Fibroblast of upper back skin (primary cell): ENCODE measurements at regions not wholly inside any gene's neighbourhood (a gene's known extent, or its start where the extent isn't known, plus 50 kb on each side); places are given as distances from the start of the nearest gene placed in this dataset.
"Not testable (repeated sequence)": the region's sequence is repeated elsewhere in the genome, so short reads cannot be mapped to it uniquely, and the experiment has no call there.

Source experiments
- DNase-seq: peaks from one replicate; pipeline ENCODE4 v3.0.0-alpha.2; 2013

DNA sequence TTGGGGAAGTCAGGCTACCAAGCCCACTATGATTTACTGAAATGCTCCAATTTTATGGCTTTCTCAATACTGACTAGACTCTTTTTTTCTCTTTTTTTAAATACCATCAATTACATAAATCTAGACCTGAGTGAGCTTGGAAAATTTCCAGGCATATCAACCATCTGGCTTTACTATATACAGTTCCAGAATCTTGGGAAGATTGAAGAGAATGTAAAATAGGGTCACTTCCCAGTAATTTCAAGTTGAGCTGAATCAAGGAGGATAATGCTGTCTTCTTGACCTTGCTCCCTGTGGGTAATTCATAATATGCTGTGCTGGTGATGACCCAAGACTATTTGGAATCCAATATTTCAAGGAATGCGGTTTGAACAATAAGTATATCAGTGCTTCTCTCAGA lies 108.1 kb downstream of the MAP3K21 start:
- peak; percentile 20 for DNase-seq

DNA sequence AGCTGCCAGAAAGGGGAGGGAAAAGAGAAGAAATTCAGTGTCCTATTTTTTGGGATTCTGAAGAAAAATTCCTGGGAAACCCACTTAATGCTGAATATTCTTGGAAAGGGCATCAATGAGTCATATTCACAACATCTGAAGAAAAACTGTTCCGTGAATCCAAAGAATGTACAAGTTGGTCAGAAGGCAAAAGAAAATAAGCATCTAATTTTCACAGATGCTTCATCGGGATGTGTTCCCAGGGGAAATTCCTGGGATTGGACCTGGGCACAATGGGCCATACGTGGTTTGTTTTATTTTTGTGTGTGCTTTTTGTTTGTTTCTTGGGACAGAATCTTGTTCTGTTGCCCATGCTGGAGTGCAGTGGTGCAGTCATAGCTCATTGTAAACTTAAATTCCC lies 112.2 kb downstream of the MAP3K21 start:
- DNase-seq, result peak; percentile 27

DNA sequence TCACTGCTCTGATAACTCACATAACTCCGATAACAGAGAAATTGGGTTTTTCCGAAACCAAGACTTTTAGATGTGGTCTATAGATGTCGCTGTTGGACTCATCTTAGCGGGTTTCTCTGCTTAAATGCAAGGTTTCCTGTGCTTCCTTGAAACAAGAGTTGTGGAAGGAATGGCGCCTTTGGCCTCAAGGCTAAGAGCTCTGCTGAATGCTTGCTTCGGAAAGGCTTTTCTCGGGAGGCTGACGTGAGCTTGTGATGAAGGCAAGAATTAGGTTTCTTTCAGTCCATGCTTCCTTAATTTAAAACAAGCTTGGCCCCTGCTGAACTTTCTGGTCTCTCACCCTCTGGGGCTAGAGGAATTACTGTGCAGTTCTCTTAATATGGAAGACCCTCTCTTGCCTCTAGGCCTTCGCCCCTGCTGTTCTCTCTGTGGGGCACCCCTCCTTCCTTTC lies 113.5 kb downstream of the MAP3K21 start:
- peak; percentile 65 for DNase-seq

DNA sequence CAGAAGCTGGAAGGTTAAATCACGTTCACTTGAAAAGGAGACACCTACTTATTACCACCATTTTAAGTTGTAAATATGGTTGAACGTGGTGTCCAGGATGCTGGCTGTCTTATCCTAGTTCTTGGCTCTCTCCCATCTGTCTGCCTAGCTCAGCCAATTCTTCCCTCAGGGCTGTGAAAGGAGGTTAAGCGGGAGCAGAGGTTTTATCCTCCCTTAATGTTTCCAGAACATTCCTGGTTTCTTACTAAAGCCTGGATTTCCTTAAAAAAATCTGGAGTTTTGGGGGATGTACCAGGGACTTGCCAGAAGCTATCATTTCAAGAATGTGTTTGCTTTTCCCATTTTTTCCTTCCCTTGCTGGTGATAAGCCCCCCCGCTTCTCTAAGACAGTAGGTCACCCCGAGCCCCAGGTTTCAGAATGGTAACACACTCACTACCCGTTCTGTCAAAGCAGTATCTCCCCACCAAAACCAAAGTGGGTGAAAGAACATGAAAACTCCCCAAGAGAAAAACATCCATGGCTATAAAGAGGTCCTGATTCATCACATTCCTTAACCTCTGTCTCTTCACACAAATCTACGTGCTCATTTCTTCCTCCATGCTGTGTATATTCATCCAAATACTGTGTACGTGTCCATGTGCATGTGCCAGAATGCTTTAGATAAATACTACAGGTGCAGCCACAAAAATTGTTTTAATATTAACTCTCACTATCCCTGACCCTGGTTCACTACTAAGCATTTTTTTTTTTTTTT lies 114.7 kb downstream of the MAP3K21 start:
- peak; percentile 47 for DNase-seq

DNA sequence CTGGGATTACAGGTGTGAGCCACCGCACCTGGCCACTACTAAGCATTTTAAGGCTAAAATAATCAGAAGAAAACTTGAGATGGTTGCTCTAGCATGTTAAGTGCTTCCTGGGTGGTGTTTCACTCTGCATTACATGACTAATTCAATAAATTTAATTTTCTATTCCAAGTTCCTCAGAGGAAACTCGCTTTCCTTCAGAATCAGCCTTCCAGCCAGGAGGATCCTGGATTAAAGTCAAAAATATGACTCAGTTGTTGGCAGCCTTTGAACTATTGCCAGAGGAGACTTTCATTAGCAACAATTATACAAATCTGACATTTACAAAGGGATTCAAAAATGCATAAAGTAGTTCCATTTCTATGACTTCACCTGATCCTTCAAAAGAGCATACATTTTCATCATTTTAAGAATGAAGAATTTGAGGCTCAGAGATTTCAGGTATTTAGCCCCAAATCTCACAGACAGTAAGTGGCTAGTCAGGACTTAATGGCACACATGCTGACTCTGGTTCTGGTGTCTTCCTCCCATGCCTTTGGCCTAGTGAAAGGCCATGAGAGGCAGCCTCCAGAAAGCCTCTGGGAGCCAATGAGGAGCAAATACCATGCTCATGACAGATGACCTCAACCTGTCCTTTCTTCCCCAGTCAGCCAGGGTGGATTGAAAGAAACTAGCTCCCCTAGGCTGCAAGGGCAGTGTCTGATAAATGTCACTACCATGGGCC lies 115.7 kb downstream of the MAP3K21 start:
- peak; percentile 27 for DNase-seq

DNA sequence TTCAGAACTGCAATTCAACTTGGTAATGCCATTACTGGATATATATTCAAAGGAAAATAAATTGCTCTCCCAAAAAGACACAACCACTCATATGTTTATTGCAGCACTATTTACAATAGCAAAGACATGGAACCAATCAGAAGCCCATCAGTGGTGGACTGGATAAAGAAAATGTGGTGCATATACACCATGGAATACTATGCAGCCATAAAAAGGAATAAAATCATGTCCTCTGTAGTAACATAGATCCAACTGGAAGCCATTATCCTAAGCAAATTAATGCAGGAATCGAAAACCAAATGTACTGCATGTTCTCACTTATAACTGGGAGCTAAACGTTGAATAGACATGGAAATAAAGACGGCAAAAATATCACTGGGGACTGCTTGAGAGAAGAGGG lies 117.0 kb downstream of the MAP3K21 start:
- no peak for DNase-seq

DNA sequence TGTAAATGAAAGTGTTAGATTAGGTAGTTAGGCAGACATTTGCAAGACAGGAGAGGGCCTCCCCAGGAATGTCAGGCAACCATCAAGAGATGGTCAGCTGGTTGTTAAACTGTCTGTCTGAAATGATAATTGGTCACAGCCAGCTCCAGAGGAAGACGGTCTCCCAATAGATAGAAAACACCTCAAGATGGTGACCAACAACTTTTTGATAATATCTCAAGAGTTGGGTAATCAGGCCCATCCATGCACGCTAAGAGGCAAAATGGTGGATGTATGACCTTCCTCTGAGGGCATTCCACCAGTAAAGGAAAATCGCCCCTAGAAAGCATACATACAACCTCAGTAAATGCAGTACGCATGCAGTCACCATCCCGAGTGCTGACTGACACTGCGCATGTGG lies 118.2 kb downstream of the MAP3K21 start:
- DNase-seq, result no peak

DNA sequence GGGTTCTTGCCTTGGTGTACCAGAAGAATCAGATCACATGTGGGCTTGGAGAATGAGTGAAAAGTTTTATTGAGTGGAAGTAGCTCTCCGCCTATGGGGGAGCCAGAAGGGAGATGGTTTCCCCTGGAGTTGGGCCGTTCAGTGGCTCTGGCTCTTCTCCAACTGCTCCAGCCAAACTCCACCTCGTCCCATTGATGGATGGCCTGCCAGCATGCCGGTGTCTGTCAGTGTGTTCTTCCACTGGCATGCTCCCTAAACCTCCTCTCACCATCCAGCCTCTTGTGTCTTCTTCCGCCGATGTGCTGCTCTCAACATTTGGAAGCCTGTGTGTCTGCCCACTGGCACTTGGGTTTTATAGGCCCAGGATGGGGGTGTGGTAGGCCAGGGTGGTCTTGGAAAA lies 119.4 kb downstream of the MAP3K21 start:
- DNase-seq, result no peak

DNA sequence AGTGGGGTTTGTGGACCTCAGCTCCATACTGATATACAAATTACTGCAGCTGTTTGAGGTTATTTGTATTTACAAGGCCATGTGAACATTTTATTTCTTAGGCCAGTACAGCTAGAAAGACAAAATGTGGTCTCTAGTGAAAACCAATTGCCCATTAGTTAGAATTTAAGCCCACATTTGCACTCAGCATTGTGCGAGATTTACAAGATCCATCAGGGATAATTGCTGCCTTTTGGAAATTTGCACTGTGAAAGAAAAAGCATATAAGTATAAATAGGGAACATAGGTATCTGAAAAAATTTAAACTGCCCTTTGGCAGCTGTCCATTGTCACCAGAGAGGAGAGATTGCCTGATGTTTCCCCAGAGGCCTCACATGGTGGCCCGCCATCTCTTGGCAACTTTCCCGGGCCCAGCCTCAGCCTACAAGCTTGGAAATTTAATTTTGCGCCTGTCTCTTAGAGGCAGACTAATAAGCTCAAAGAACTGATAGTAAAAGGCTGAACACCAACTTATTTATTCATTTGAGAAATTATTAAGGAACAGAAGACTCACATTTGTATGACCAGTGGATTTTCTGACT lies 120.7 kb downstream of the MAP3K21 start:
- DNase-seq, result no peak

DNA sequence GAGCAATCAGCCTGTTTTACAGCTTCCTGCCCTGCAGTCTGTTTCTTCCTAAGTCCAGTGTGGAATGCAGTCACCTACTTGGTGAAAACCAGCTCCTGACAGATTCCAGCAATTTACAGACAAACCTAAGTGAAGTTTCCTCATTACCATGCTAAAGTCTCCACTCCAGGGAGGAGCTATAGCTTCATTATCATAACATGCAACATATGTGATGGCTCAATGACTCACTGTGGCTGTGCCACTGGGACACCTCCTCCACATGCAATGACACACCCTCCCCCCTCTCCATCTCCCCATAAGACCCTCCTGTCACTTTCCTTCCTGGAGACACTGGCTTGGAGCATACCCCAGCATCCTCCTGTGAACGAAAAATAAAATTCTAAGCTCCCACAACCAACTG lies 125.2 kb downstream of the MAP3K21 start:
- DNase-seq, result no peak

DNA sequence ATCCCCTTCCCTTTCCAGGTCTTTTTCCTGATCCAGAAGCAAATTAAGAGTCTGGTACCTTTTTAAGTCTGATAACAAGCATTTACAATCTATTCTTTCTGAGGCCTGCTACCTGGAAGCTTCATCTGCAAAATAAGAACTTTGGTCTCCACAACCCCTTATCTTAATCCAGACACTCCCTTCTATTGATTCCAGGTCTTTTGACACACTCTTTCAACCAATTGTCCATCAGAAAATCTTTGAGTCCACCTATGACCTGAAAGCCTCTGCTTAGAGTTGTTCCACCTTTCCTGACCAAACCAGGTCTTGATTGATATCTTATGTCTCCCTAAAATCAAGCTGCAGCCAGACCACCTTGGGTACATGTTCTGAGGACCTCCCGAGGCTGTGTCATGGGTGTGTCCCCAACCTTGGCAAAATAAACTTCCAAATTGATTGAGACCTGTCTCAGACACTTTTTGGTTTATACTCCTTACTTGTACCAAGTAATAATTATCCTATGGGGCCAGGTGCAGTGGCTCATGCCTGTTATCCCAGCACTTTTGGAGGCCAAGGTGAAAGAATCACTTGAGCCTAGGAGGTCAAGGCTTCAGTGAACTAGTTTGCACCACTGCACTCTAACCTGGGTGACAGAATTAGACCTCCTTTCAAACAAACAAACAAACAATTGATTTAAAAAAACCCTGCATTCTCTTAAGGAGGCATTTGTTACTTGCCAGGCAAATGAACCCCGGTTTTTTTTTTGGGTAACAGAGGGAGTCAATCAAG lies 126.1 kb downstream of the MAP3K21 start:
- DNase-seq, result no peak

DNA sequence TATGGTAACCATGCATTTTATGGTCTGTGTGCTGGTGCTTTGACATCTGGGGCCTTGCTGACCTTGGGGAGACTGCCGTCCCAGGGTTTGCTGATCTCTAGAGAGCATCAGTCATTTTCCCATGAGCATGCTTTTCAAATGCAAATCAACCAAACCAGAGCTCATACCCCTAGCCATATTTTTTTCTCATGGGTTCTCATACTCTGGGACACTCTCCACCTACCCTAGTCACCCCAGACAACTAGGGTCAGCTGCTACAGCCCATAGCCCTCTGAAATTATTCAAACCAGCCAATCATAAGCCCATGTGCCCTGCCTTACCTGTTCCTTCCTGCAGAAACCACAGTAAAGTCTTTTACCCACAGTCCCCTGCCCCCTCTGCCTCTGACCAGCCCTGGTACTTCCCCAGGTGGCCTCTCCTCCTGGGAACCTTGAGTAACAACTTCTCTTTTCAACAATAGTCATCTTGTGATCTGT lies 132.0 kb downstream of the MAP3K21 start:
- DNase-seq, result no peak

DNA sequence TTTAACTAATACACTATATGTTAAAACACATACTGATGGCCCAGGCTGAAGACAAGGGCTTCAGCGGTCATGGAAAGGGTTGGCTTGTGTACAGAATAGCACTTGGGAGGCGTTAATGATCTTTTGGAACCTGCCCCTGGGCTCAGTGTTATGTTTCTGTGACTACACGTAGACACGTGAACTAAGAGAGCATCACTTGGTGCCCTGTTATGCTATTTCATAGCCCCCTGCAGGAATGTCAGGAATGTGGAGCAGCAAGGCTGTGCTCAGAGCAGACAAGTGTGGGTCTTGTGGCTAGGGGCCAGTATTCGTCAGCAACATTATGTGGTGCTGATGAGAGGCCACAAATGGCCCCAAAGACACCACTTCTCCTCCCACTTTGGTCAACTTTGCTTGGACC lies 132.4 kb downstream of the MAP3K21 start:
- no peak for DNase-seq

DNA sequence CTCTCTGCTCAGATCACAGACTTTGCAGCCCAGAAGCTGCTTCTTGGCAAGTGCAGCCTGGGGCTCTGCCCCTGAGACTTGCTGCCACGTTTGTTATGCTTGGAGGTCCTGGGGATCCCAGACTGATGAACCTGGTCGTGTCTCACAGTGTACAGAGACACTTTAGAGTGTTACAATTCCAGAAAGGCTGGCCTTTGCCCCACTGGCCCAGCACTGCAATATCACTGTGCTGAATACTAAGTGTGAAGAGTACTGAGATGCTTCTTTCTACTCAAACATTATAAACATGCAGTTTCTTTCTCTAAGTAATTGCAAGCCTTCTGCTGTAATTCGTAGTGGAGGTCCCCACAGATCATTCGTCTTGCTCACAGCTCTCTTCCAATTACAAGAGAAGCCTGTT lies 133.2 kb downstream of the MAP3K21 start:
- DNase-seq, result no peak

DNA sequence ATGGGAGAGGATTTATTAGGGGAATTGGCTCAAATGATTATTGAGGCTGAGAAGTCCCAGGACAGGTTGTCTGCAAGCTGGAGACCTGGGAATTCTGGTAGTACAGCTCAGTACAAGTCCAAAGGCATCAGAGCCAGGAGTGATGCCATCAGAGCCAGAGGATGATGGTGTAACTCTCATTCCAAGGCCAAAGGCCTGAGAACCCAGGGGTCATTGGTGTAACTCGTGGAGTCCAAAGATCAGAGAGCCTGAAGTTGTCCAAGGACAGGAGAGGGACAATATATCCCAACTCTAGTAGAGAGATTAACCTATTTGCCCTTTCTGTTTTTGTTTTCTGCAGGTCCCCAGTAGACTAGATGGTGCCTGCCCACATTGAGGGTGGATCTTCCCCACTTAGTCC lies 134.3 kb downstream of the MAP3K21 start:
- DNase-seq, result no peak

DNA sequence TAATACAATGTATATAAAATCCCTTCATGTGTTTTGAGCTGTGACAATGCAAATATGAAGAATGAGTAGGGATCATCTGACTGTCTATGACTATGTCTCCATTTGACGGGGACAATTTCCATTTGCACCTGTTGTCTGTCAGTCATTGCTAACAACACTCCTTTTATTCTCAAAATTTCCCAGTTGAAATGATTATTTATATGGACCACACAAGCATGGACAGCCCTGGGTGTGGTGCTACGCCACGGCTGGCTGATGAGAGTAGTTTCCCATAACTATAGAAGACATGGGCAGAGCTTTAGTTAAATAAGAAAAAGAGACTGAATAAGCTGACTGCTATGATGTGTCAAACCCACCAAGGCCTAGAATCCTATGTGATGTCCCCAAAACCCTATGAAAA lies 135.8 kb downstream of the MAP3K21 start:
- DNase-seq, result no peak

DNA sequence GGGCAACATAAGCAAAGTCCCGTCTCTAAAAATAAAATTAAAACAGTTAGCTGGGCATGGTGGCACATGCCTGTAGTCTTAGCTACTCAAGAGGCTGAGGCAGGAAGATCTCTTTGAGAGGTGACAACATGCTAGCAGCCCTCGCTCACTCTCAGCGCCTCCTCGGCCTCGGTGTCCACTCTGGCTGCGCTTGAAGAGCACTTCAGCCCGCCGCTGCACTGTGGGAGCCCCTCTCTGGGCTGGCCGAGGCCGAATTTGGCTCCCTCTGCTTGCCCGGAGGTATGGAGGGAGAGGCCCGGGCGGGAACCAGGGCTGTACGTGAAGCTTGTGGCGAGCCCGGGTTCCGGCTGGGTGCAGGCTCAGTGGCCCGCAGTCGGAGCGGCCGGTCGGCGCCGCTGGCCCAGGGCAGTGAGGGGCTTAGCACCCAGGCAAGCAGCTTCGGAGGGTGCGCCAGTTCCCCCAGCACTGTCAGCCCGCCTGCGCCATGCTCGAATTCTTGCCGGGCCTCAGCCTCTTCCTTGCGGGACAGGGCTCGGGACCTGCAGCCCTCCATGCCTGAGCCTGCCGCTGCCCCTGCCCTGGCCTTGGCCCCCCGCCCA lies 138.3 kb downstream of the MAP3K21 start:
- no peak for DNase-seq

DNA sequence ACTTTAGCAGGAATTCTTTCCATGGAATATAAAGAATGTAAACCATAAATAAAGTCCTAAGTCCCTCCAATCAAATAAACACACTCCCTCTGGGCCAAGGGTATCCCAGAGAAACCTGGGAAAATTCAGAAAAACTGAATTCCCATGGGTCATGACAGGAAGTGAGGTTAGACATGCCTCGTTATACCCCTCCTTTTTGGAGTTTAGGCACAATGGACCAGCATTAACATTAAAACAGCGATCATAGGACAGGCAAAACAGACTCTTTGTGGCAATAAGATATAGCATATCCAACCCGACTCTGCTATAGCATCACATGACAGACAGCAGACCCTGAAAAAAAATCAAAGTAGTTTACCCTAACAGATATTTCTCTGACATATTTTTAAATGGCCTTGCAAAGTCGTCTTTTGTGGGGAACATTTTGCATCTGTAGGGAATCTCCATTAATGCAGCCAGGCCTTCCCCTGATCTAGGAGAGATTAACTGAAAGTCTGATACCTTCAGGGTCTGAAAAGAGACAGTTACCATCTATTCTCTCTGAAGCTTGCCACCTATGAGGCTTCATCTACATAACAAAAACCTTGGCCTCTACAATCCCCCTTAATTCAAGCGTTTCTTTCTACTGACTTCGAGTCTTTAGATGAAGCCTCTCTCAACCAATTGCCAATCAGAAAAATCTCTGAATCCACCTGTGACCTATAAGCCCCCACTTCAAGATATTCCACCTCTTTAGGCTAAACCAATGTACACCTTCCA lies 143.0 kb upstream of the KCNK1 start:
- DNase-seq, result no peak

DNA sequence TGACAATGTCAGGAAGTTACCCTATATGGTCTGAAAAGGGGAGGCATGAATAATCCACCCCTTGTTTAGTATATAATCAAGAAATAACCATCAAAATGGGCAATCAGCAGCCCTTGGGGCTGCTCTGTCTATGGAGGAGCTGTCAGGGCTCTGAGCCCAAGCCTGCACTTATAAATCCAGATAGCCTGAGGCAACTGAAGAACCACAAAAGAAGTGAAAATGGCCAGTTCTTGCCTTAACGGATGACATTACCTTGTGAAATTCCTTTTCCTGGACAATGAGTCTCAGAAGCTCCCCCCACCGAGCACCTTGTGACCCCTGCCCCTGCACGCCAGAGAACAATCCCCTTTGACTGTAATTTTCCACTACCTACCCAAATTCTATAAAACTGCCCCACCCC lies 142.1 kb upstream of the KCNK1 start:
- not testable (repeated sequence) for DNase-seq

DNA sequence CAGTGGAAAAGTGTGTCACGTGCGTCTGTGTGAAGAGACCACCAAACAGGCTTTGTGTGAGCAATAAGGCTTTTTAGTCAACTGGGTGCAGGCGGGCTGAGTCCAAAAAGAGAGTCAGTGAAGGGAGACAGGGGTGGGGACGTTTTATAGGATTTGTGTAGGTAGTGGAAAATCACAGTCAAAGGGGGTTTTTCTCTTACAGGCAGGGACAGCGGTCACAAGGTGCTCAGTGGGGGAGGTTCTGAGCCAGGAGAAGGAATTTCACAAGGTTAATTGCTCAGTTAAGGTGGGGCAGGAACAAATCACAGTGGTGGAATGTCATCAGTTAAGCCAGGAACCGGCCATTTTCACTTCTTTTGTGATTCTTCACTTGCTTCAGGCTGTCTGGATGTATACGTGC lies 141.1 kb upstream of the KCNK1 start:
- not testable (repeated sequence) for DNase-seq

DNA sequence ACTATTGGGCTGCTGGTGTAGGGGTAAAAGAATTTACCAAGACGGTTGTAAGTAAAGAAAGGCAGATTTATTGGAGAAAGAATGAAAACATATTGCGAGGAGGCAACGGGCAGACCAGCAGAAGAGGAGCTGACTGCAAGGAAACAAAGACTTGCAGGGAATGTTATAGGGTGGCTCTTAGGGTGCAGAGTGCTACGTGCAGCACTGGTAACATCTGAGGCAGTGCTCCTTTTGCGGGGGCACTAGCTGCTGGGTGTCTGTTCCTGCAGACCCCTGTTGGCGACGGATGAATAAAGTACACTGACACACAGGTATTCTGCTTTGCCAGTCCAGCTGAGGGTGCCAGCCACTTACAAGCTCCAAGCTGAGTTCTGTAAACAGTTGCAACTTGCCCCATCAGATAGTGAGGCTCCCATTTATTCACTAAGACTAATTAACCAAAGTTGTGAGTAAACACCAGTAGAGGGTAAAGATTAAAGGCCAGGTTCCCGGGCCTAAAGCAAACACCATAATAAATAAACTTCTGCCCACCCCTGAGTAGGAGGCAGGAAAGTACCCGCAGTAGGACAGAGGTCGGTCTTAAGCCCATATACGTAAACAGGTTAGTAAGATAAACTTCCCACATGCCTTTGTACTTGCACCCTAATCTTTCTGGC lies 140.2 kb upstream of the KCNK1 start:
- no peak for DNase-seq

DNA sequence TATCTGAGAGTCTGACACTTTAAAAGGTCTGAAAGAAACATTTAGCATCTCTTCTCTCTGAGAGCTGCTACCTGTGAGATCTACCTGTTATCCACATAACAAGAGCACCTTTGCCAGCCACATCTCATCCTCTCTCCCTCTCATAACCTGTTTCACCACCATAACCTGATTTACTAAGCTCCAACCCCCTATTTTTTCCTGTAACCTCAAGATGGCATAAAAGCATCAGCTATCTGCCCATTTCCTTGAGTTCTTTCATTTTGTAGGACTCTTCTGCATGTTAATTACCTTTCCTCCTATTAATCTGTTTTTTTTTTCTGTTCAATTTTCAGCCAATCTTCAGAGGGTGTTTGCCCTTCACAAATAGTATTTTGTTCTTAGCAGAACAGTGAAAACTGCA lies 136.5 kb upstream of the KCNK1 start:
- DNase-seq, result no peak
